Esophagus squamous epithelium (tissue), 4 donors: ENCODE measurements at regions not wholly inside any gene's neighbourhood (a gene's known extent, or its start where the extent isn't known, plus 50 kb on each side); places are given as distances from the start of the nearest gene placed in this dataset.

Experiments used
- CTCF ChIP-seq, 6 experiments: fragments of 450-650 bp in 4 of 6; fragments of 200-600 bp in 2 of 6; sonication (generic) in 2 of 6; IDR thresholded peaks; one replicate each; pipeline ENCODE4 v1.5.1; 2016 to 2019; ENCODE audit warnings: antibody characterized with exemption in 6 of 6, mild to moderate bottlenecking in 4 of 6, moderate library complexity in 4 of 6
- POLR2A ChIP-seq, 4 donors: fragments of 450-650 bp; IDR thresholded peaks; one replicate each; pipeline ENCODE4 v1.6.1; 2017; ENCODE audit warnings: antibody characterized with exemption in 4 of 4, mild to moderate bottlenecking in 4 of 4, moderate library complexity in 3 of 4

- TF ChIP-seq CTCF (IDR thresholded peaks at IDR 0.05) (no peak), POLR2A (IDR thresholded peaks at IDR 0.05) (no peak)
Measured at GRCh38 chr10:88081457-88082054, 218.1 kb downstream of the PTEN start.
